ENCODE measurements at regions not wholly inside any gene's neighbourhood (a gene's known extent, or its start where the extent isn't known, plus 50 kb on each side); places are given as distances from the start of the nearest gene placed in this dataset.

GRCh38 chr2:39515897-39516346 is 78.8 kb upstream of the MAP4K3 start (continued):
- no peak for TF ChIP-seq ZBTB21 (CRISPR knock-in tag; IDR thresholded peaks at IDR 0.05)
- TF ChIP-seq MIER2 (CRISPR knock-in tag; IDR thresholded peaks at IDR 0.05) = no peak
- TF ChIP-seq ZNF30 (CRISPR knock-in tag; IDR thresholded peaks at IDR 0.05) = 0 out of 2 replicates have a peak, but pooled peaks have one; percentile 19
- 0 out of 2 replicates have a peak, but pooled peaks have one; percentile 9 for TF ChIP-seq ZNF770 (CRISPR knock-in tag; IDR thresholded peaks at IDR 0.05)
- TF ChIP-seq BCL6 (CRISPR knock-in tag; IDR thresholded peaks at IDR 0.05) = no peak
- TF ChIP-seq ETS1 (CRISPR knock-in tag; IDR thresholded peaks at IDR 0.05) = no peak
- no peak for TF ChIP-seq ZSCAN9 (CRISPR knock-in tag; IDR thresholded peaks at IDR 0.05; ENCODE audit: borderline replicate concordance)
- no peak for TF ChIP-seq ZNF121 (CRISPR knock-in tag; IDR thresholded peaks at IDR 0.05)
- no peak for TF ChIP-seq E2F2 (CRISPR knock-in tag; IDR thresholded peaks at IDR 0.05; ENCODE audit: borderline replicate concordance)
- TF ChIP-seq ZBTB2 (CRISPR knock-in tag; IDR thresholded peaks at IDR 0.05; ENCODE audit: low read depth) = no peak
- 0 out of 2 replicates have a peak, but pooled peaks have one; percentile 31 for TF ChIP-seq FOXO1 (CRISPR knock-in tag; IDR thresholded peaks at IDR 0.05)
- no peak; the same call in 1 of the 2 replicates for TF ChIP-seq KAT7 (CRISPR knock-in tag; IDR thresholded peaks at IDR 0.05; ENCODE audit: borderline replicate concordance)
- TF ChIP-seq SIX4 (CRISPR knock-in tag; IDR thresholded peaks at IDR 0.05) = 0 out of 2 replicates have a peak, but pooled peaks have one; percentile 3
- TF ChIP-seq MIER3 (CRISPR knock-in tag; IDR thresholded peaks at IDR 0.05; ENCODE audit: borderline replicate concordance) = peak; percentile 2; the same call in 1 of the 2 replicates
- TF ChIP-seq ZBTB38 (CRISPR knock-in tag; IDR thresholded peaks at IDR 0.05) = no peak
- TF ChIP-seq SOX13 (IDR thresholded peaks at IDR 0.05) = no peak
- peak in 1 of 2 experiments; percentile 59; a peak in 2 of 4 replicates for TF ChIP-seq SOX13 (CRISPR knock-in tag; conservative IDR thresholded peaks at IDR 0.05 in 1 of 2, IDR thresholded peaks at IDR 0.05 in 1 of 2)
- no peak for TF ChIP-seq ARNT (IDR thresholded peaks at IDR 0.05)
- peak; percentile 78; the same call in 1 of the 2 replicates for TF ChIP-seq ZBTB7A (CRISPR knock-in tag; IDR thresholded peaks at IDR 0.05)
- no peak for TF ChIP-seq GLMP (CRISPR knock-in tag; IDR thresholded peaks at IDR 0.05; ENCODE audit: borderline replicate concordance)
- no peak for TF ChIP-seq SNAPC5 (CRISPR knock-in tag; IDR thresholded peaks at IDR 0.05; ENCODE audit: borderline replicate concordance)
